IMR-90 (cell line): ENCODE measurements at regions not wholly inside any gene's neighbourhood (a gene's known extent, or its start where the extent isn't known, plus 50 kb on each side); places are given as distances from the start of the nearest gene placed in this dataset.

Experiments used
- ATAC-seq: fragments of 200-7000 bp; cut with Tn5 transposase; 2 replicates; pipeline ENCODE4 v1.9.1; 2020; ENCODE audit warnings: low read depth, mild to moderate bottlenecking, moderate library complexity
- BruUV-seq: library from RNA; stranded (reverse); fragments of 400-500 nt; replicated peaks from 2 replicates; lab custom pipeline; 2021; lab: Mats Ljungman, UMichigan
- CTCF ChIA-PET: fragments of 300-600 bp; formaldehyde crosslinking; extraction: SDS; loops from one replicate; lab custom pipeline; 2021; ENCODE audit warnings: antibody characterized with exemption; lab: Yijun Ruan, JAX
- POLR2A ChIA-PET: fragments of 300-600 bp; sonication (Branson Sonifier 250); formaldehyde crosslinking; loops from one replicate; lab custom pipeline; 2022; ENCODE audit warnings: antibody characterized with exemption; ENCODE audit not compliant: unreplicated experiment; lab: Charles Lee
- DNase-seq: peaks from one replicate; pipeline ENCODE4 v3.0.0; 2013
- H2AFZ ChIP-seq: replicated peaks from 2 replicates; pipeline ENCODE3; 2013; ENCODE audit warnings: low read length, mild to moderate bottlenecking; ENCODE audit not compliant: poor library complexity
- H2AK5ac ChIP-seq: 2 replicates; pipeline ENCODE4 v1.6.1; 2013; ENCODE audit warnings: low read depth, low read length, inconsistent platforms
- H2AK9ac ChIP-seq: replicated peaks from 2 replicates; pipeline ENCODE3; 2013; ENCODE audit warnings: mild to moderate bottlenecking, low read depth, low read length, moderate library complexity; ENCODE audit not compliant: poor library complexity
- H2BK120ac ChIP-seq: 2 replicates; pipeline ENCODE4 v1.6.1; 2013; ENCODE audit warnings: low read depth, low read length, inconsistent platforms
- H2BK15ac ChIP-seq: 3 replicates; pipeline ENCODE4 v1.6.1; 2013; ENCODE audit warnings: low read depth, low read length, inconsistent platforms
- H2BK20ac ChIP-seq: 2 replicates; pipeline ENCODE4 v1.6.1; 2013; ENCODE audit warnings: low read depth, mild to moderate bottlenecking, inconsistent platforms, low read length, moderate library complexity
- H2BK5ac ChIP-seq: 2 replicates; pipeline ENCODE4 v1.6.1; 2013; ENCODE audit warnings: mild to moderate bottlenecking, low read depth, low read length, inconsistent platforms; ENCODE audit not compliant: poor library complexity, severe bottlenecking
- H3K14ac ChIP-seq: replicated peaks from 2 replicates; pipeline ENCODE4 v1.6.1; 2013; ENCODE audit warnings: low read depth, low read length, inconsistent platforms
- H3K18ac ChIP-seq: 2 replicates; pipeline ENCODE4 v1.6.1; 2013; ENCODE audit warnings: low read depth, low read length, control low read depth
- H3K23ac ChIP-seq: 2 replicates; pipeline ENCODE4 v1.6.1; 2013; ENCODE audit warnings: low read depth, low read length, inconsistent platforms
- H3K27ac ChIP-seq: 2 replicates; pipeline ENCODE4 v1.5.1; 2013; ENCODE audit warnings: mild to moderate bottlenecking, control low read depth, low read length; ENCODE audit not compliant: insufficient read depth
- H3K27me3 ChIP-seq: 2 replicates; pipeline ENCODE4 v1.6.1; 2013; ENCODE audit warnings: low read length; ENCODE audit not compliant: control insufficient read depth, insufficient read depth
- H3K36me3 ChIP-seq: 2 replicates; pipeline ENCODE4 v1.6.1; 2013; ENCODE audit warnings: low read length, mixed read lengths; ENCODE audit not compliant: control insufficient read depth, insufficient read depth
- H3K4ac ChIP-seq: 2 replicates; pipeline ENCODE4 v1.6.1; 2013; ENCODE audit warnings: low read depth, low read length, inconsistent platforms
- H3K4me1 ChIP-seq: 2 replicates; pipeline ENCODE4 v1.6.1; 2013; ENCODE audit warnings: low read length, mixed read lengths; ENCODE audit not compliant: control insufficient read depth, insufficient read depth
- H3K4me2 ChIP-seq: 2 replicates; pipeline ENCODE4 v1.6.1; 2013; ENCODE audit warnings: low read depth, mild to moderate bottlenecking, control low read depth, low read length, moderate library complexity
- H3K4me3 ChIP-seq: 2 replicates; pipeline ENCODE4 v1.5.1; 2013; ENCODE audit warnings: low read depth, mild to moderate bottlenecking, control low read depth, low read length, moderate library complexity; ENCODE audit not compliant: insufficient read depth
- H3K56ac ChIP-seq: 2 replicates; pipeline ENCODE4 v1.6.1; 2013; ENCODE audit warnings: low read length, inconsistent platforms; ENCODE audit not compliant: insufficient read depth; ENCODE audit errors: extremely low read depth
- H3K79me1 ChIP-seq, 2 experiments: 2 replicates each; pipeline ENCODE4 v1.6.1; 2013; ENCODE audit warnings: low read length in 2 of 2, inconsistent platforms in 1 of 2, low read depth in 1 of 2
- H3K9ac ChIP-seq: 2 replicates; pipeline ENCODE4 v1.6.1; 2013; ENCODE audit warnings: low read depth, low read length, control low read depth
- H3K9me1 ChIP-seq: 2 replicates; pipeline ENCODE4 v1.6.1; 2013; ENCODE audit warnings: low read length, inconsistent platforms; ENCODE audit not compliant: insufficient read depth
- H3K9me3 ChIP-seq: 2 replicates; pipeline ENCODE4 v1.6.1; 2013; ENCODE audit warnings: low read length; ENCODE audit not compliant: control insufficient read depth, insufficient read depth
- H4K20me1 ChIP-seq: 2 replicates; pipeline ENCODE4 v1.6.1; 2013; ENCODE audit warnings: low read length, inconsistent platforms; ENCODE audit not compliant: insufficient read depth
- H4K5ac ChIP-seq: 2 replicates; pipeline ENCODE4 v1.6.1; 2013; ENCODE audit warnings: mild to moderate bottlenecking, low read depth, low read length, control low read depth
- H4K8ac ChIP-seq, 2 experiments: 2 replicates each; pipeline ENCODE4 v1.6.1; 2013; ENCODE audit warnings: low read depth in 2 of 2, low read length in 2 of 2, control low read depth in 1 of 2, inconsistent platforms in 1 of 2
- H4K91ac ChIP-seq: 2 replicates; pipeline ENCODE4 v1.6.1; 2013; ENCODE audit warnings: low read depth, low read length, inconsistent platforms; ENCODE audit not compliant: insufficient read depth
- BHLHE40 ChIP-seq: fragments of 150-350 bp; IDR thresholded peaks from 2 replicates; pipeline ENCODE4 v1.6.1; 2016; ENCODE audit warnings: mild to moderate bottlenecking, low read depth, low read length
- CEBPB ChIP-seq: IDR thresholded peaks from 2 replicates; pipeline ENCODE4 v1.6.1; 2012; ENCODE audit warnings: low read depth, low read length, improper control_type of control experiment
- CHD1 ChIP-seq: IDR thresholded peaks from 2 replicates; pipeline ENCODE4 v1.6.1; 2012; ENCODE audit warnings: low read depth, low read length, improper control_type of control experiment
- CTCF ChIP-seq: conservative IDR thresholded peaks from 2 replicates; pipeline ENCODE4 v1.5.1; 2012; ENCODE audit warnings: mild to moderate bottlenecking, low read depth, low read length, improper control_type of control experiment
- ELK1 ChIP-seq: fragments of 150-350 bp; IDR thresholded peaks from 2 replicates; pipeline ENCODE4 v1.6.1; 2016; ENCODE audit warnings: low read depth, mild to moderate bottlenecking, low read length, moderate library complexity, borderline replicate concordance
- MAFK ChIP-seq: IDR thresholded peaks from 2 replicates; pipeline ENCODE4 v1.6.1; 2012; ENCODE audit warnings: low read depth, low read length, improper control_type of control experiment
- MAZ ChIP-seq: IDR thresholded peaks from 2 replicates; pipeline ENCODE4 v1.6.1; 2012; ENCODE audit warnings: low read depth, mild to moderate bottlenecking, low read length, improper control_type of control experiment, moderate library complexity, borderline replicate concordance
- NFE2L2 ChIP-seq: fragments of 150-350 bp; IDR thresholded peaks from 2 replicates; pipeline ENCODE4 v1.6.1; 2016; ENCODE audit warnings: low read depth, mild to moderate bottlenecking, low read length
- POLR2A ChIP-seq: IDR thresholded peaks from 2 replicates; pipeline ENCODE4 v1.6.1; 2012; ENCODE audit warnings: mild to moderate bottlenecking, low read depth, low read length
- RCOR1 ChIP-seq: IDR thresholded peaks from 2 replicates; pipeline ENCODE4 v1.6.1; 2012; ENCODE audit warnings: mild to moderate bottlenecking, low read length, improper control_type of control experiment; ENCODE audit not compliant: insufficient replicate concordance
- SMC3 ChIP-seq: fragments of 150-350 bp; IDR thresholded peaks from 2 replicates; pipeline ENCODE4 v1.6.1; 2016; ENCODE audit warnings: low read depth, mild to moderate bottlenecking, antibody characterized with exemption, low read length, moderate library complexity
- USF2 ChIP-seq: fragments of 150-350 bp; IDR thresholded peaks from 2 replicates; pipeline ENCODE4 v1.6.1; 2017; ENCODE audit warnings: mild to moderate bottlenecking, antibody characterized with exemption, low read length, low read depth
- WGBS, 2 experiments: methylation state at CpG; one replicate each; pipeline versions ENCODE4 v1.1.5 to v1.1.7; 2013; ENCODE audit warnings: missing lambda C conversion rate in 2 of 2; ENCODE audit not compliant: insufficient read length in 1 of 2; ENCODE audit errors: extremely low coverage in 2 of 2; 5-methylcytosine and 5-hydroxymethylcytosine counted together
- dilution Hi-C: fragments of 300-500 bp; cut with HindIII; formaldehyde crosslinking; loops from one replicate; pipeline ENCODE4 v1.14.3; 2018; ENCODE audit warnings: low sequenced_read_pairs; ENCODE audit not compliant: unreplicated experiment
- in situ Hi-C: fragments of 300-500 bp; cut with MboI; formaldehyde crosslinking; loops from 3 replicates; pipeline ENCODE4 v1.14.3; 2019; ENCODE audit warnings: low sequenced_read_pairs, inconsistent platforms, mixed read lengths
- intact Hi-C: fragments of 100-400 bp; cut with micrococcal nuclease; formaldehyde crosslinking; loops from 2 replicates; pipeline ENCODE4 v1.10.0; 2022

GRCh38 chr11:116281173-116282160, 491.3 kb downstream of the BUD13 start (continued):
- TF ChIP-seq NFE2L2 (no peak), CHD1 (no peak)

GRCh38 chr11:116279511-116279910, 493.3 kb downstream of the BUD13 start:
- no TSS peak for BruUV-seq
- TF ChIP-seq MAZ (no peak), CTCF (no peak), ELK1 (no peak), CEBPB (no peak), BHLHE40 (no peak), MAFK (no peak), RCOR1 (no peak), SMC3 (no peak), USF2 (no peak), CHD1 (no peak), POLR2A (no peak), NFE2L2 (no peak)

More at GRCh38 chr11:116279511-116279910, 493.3 kb downstream of the BUD13 start:
- Histone ChIP-seq H3K4me1 (no peaks in the 10 kb centered on the region), H3K27me3 (no peaks in the 10 kb centered on the region; the same call in 1 of the 2 replicates), H4K8ac (no peak overlapping the region), H2AFZ (no peak overlapping the region), H4K20me1 (no peaks in the 10 kb centered on the region), H3K27ac (no peak overlapping the region), H3K36me3 (no peaks in the 10 kb centered on the region), H3K56ac (no peak overlapping the region), H3K79me1 (no peaks in the 10 kb centered on the region), H3K4me2 (no peak overlapping the region), H4K5ac (no peak overlapping the region), H3K9me1 (no peaks in the 10 kb centered on the region), H2BK5ac (no peak overlapping the region), H2AK9ac (no peak overlapping the region), H3K18ac (no peak overlapping the region), H2BK120ac (no peak overlapping the region), H2BK15ac (no peak overlapping the region), H2BK20ac (no peak overlapping the region), H3K4me3 (no peak overlapping the region), H2AK5ac (no peak overlapping the region), H3K4ac (no peak overlapping the region), H3K9ac (no peak overlapping the region), H3K14ac (no peak overlapping the region), H3K9me3 (no peaks in the 10 kb centered on the region), H3K23ac (no peak overlapping the region), H4K91ac (no peak overlapping the region)
- POLR2A ChIA-PET = no interaction called here
- WGBS, 2 experiments = no CpG with 5 or more reads among the region's 4 CpGs
- no peak for ATAC-seq
- CTCF ChIA-PET = no interaction called here
- no peak for DNase-seq
- in situ Hi-C loops = loop anchor here (25.0 kb wide), 1 partner anchor 1942 kb away; no protein-coding TSS in a partner anchor
- dilution Hi-C loops = no loop called here
- intact Hi-C loops = loop anchor here (5.0 kb wide), 1 partner anchor 1997 kb away; no protein-coding TSS in a partner anchor
